Endothelial cell (in vitro differentiated cells): ENCODE measurements at regions not wholly inside any gene's neighbourhood (a gene's known extent, or its start where the extent isn't known, plus 50 kb on each side); places are given as distances from the start of the nearest gene placed in this dataset.

Source experiments
- DNase-seq: peaks from one replicate; pipeline ENCODE4 v3.0.0; 2021; ENCODE audit warnings: low spot score
- H3K27ac Mint-ChIP-seq: one replicate; pipeline ENCODE4 v1.8.0; 2021; ENCODE audit warnings: mixed read lengths, inconsistent platforms; ENCODE audit not compliant: unreplicated experiment
- H3K27me3 Mint-ChIP-seq: one replicate; pipeline ENCODE4 v1.8.0; 2021; ENCODE audit warnings: mild to moderate bottlenecking, moderate library complexity, mixed read lengths, inconsistent platforms; ENCODE audit not compliant: unreplicated experiment
- H3K36me3 Mint-ChIP-seq: one replicate; pipeline ENCODE4 v1.8.0; 2021; ENCODE audit warnings: mild to moderate bottlenecking, low read depth, mixed read lengths, inconsistent platforms; ENCODE audit not compliant: unreplicated experiment
- H3K4me1 Mint-ChIP-seq: one replicate; pipeline ENCODE4 v1.8.0; 2021; ENCODE audit warnings: mild to moderate bottlenecking, mixed read lengths, inconsistent platforms; ENCODE audit not compliant: unreplicated experiment
- H3K4me3 Mint-ChIP-seq: one replicate; pipeline ENCODE4 v1.8.0; 2021; ENCODE audit warnings: mild to moderate bottlenecking, mixed read lengths, inconsistent platforms; ENCODE audit not compliant: unreplicated experiment
- H3K9me3 Mint-ChIP-seq: one replicate; pipeline ENCODE4 v1.8.0; 2021; ENCODE audit warnings: mixed read lengths, inconsistent platforms; ENCODE audit not compliant: unreplicated experiment
- TF ChIP-seq, protein P1 (sequence below): fragments of 200-600 bp; sonication (generic); IDR thresholded peaks from one replicate; pipeline ENCODE4 v1.5.0; 2021; ENCODE audit warnings: antibody characterized with exemption; ENCODE audit not compliant: unreplicated experiment

DNA sequence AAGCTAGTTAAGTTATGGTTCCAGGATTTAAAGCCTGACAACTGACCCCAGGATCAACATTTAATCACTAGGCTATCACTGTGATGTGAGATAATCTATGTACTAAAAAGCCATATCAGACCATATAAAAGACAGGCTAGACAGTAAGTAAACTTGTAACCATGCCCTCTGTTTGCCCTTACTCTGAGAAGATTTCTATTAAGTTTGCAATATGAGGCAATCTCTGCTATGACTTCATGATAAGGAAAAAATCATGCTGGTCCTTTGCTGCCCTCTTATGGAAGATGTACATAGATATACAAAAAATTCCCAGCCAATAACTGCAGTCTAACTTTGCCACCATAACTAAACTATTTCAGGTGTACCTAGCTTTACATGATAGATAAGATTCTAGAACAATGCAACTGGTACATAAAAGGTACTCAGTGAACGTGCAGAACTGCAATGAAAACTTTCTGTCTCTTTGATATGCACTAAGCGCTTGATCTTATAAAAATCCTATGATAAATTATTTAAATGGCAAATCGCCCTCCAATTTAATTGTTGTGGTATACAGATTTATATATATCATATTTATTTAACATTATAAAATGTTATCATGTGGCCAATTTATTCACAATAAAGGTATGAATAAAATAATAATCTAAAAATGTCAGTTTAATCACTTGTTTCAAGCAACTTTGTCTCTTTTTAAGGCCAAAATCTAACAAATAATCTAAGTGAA, 70.5 kb downstream of the FAM217A start:
- TF ChIP-seq, protein P1, sequence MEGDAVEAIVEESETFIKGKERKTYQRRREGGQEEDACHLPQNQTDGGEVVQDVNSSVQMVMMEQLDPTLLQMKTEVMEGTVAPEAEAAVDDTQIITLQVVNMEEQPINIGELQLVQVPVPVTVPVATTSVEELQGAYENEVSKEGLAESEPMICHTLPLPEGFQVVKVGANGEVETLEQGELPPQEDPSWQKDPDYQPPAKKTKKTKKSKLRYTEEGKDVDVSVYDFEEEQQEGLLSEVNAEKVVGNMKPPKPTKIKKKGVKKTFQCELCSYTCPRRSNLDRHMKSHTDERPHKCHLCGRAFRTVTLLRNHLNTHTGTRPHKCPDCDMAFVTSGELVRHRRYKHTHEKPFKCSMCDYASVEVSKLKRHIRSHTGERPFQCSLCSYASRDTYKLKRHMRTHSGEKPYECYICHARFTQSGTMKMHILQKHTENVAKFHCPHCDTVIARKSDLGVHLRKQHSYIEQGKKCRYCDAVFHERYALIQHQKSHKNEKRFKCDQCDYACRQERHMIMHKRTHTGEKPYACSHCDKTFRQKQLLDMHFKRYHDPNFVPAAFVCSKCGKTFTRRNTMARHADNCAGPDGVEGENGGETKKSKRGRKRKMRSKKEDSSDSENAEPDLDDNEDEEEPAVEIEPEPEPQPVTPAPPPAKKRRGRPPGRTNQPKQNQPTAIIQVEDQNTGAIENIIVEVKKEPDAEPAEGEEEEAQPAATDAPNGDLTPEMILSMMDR = peak; percentile 25
- H3K9me3 Mint-ChIP-seq = no peaks in the 10 kb centered on the region

DNA sequence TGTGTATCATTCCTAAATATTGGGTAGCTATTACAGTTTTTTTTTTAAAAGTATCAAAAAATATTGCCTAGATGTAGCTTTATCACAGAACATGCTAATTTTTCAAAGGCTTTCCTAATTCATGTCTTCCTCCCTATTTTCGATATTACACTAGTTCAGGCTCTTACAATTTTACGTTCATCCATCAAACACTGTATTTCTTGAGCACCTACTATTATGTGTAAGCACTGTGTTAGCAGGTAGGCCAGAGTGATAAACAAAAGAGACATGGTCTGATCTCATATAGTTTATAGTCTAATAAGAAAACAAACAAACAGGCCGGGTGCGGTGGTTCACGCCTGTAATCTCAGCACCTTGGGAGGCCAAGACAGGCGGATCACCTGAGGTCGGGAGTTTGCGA, 69.5 kb downstream of the FAM217A start:
- H3K36me3 Mint-ChIP-seq = peaks cover 8% of the 10 kb centered on the region
- H3K4me1 Mint-ChIP-seq = peaks cover 11% of the 10 kb centered on the region
- no peak overlapping the region for H3K27ac Mint-ChIP-seq
- no peaks in the 10 kb centered on the region for H3K9me3 Mint-ChIP-seq
- H3K4me3 Mint-ChIP-seq = no peak overlapping the region
- TF ChIP-seq, protein P1 = no peak
- DNase-seq = no peak
- peaks cover 2% of the 10 kb centered on the region for H3K27me3 Mint-ChIP-seq

More for the DNA sequence above, 70.5 kb downstream of the FAM217A start:
- H3K27me3 Mint-ChIP-seq = peaks cover 2% of the 10 kb centered on the region
- peaks cover 7% of the 10 kb centered on the region for H3K36me3 Mint-ChIP-seq
- no peak overlapping the region for H3K27ac Mint-ChIP-seq
- DNase-seq = no peak
- no peak overlapping the region for H3K4me3 Mint-ChIP-seq
- peaks cover 11% of the 10 kb centered on the region for H3K4me1 Mint-ChIP-seq

DNA sequence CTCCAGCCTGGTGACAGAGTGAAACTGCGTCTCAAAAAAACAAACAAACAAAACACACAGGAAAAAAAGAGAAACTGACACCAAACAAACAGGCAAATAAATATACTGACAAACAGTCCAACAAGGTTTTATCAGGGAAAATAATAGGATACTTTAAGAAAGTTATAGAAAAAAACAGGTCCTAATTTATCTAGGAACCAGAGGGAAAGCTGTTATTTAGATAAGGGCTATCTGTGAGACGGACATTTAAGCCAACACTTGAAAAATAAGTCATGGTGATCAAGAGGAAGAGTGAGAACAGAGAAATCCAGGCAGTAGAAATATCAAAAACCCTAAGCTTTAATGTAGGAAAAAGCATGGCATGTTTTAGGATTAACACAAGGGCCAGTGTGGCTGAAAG, 68.9 kb downstream of the FAM217A start:
- H3K27ac Mint-ChIP-seq = no peak overlapping the region

DNA sequence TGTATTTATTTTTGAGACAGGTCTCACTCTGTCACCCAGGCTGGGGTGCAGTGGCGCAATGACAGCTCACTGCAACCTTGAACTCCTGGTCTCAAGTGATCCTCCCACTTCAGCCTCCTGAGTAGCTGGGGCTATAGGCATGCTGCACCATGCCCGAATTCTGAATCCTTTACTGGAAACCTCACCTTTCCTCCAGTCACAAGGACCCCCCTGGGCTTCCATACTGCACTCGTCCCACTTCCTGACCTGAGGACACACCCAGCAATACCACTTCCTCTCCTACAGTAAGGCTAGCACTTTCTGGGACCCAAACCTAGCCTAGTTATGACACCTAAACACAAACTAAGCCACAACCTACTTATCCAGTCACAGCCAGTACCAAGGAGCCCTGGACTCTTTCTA, 68.2 kb downstream of the FAM217A start:
- H3K9me3 Mint-ChIP-seq = no peaks in the 10 kb centered on the region
- no peak overlapping the region for H3K4me3 Mint-ChIP-seq
- DNase-seq = no peak
- TF ChIP-seq, protein P1 = no peak
- H3K27me3 Mint-ChIP-seq = peaks cover 2% of the 10 kb centered on the region
- no peak overlapping the region for H3K27ac Mint-ChIP-seq
- H3K4me1 Mint-ChIP-seq = peaks cover 11% of the 10 kb centered on the region
- H3K36me3 Mint-ChIP-seq = peaks cover 8% of the 10 kb centered on the region

More for the DNA sequence above, 68.9 kb downstream of the FAM217A start:
- TF ChIP-seq, protein P1 = no peak
- Mint-ChIP-seq H3K36me3 (peaks cover 8% of the 10 kb centered on the region), H3K9me3 (no peaks in the 10 kb centered on the region), H3K27me3 (peaks cover 2% of the 10 kb centered on the region), H3K4me3 (no peak overlapping the region), H3K4me1 (peaks cover 11% of the 10 kb centered on the region)
- no peak for DNase-seq

GRCh38 chr6:4012826-4013225, 66.1 kb downstream of the FAM217A start:
- no peak for DNase-seq
- H3K4me3 Mint-ChIP-seq = no peak overlapping the region
- TF ChIP-seq, protein P1 = no peak
- no peak overlapping the region for H3K27ac Mint-ChIP-seq
- H3K9me3 Mint-ChIP-seq = no peaks in the 10 kb centered on the region
- H3K27me3 Mint-ChIP-seq = peaks cover 2% of the 10 kb centered on the region
- H3K36me3 Mint-ChIP-seq = peaks cover 8% of the 10 kb centered on the region
- peaks cover 15% of the 10 kb centered on the region for H3K4me1 Mint-ChIP-seq
